NCI-H460 (cell line): ENCODE measurements at regions not wholly inside any gene's neighbourhood (a gene's known extent, or its start where the extent isn't known, plus 50 kb on each side); places are given as distances from the start of the nearest gene placed in this dataset.
"Not testable (repeated sequence)": the region's sequence is repeated elsewhere in the genome, so short reads cannot be mapped to it uniquely, and the experiment has no call there.

Experiments used
- DNase-seq: peaks from one replicate; pipeline ENCODE4 v3.0.0-alpha.2; 2016; ENCODE audit warnings: low read depth; ENCODE audit errors: extremely low read depth

DNA sequence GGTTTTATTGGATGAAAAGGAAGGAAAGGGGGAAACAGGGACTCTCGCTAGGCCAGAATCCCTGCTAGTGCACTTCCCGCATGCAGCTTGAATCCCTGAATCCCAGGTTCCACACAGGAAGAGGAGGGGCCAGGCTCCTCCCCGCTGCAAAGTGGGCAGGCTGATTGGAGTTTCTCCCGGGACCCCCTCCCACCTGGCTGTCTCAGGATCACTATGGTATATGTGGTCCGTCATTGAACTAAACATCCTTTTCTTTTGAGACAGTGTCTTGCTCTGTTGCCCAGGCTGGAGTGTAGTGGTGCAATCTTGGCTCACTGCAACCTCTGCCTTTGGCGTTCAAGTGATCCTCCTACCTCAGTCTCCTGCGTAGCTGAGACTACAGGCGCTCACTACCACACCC is 70.7 kb downstream of the FAM50B start:
- no peak for DNase-seq

DNA sequence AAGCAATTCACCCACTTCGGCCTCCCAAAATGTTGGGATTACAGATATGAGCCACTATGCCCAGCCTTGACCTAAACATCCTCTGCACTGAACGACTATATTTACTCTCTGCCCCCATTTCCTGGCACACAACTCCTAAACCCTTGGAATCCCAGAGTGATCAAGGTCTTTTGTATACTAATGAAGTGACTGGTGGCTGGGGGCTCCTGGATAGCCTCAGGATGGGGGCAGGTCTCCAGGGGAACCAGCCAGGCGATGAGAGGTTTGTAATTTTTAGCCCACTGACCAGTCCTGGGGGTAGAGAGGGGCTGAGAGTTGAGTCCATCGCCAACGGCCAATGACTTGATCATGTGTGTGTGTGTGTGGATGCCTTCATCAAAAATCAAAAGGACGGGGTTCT is 71.1 kb downstream of the FAM50B start:
- no peak for DNase-seq

DNA sequence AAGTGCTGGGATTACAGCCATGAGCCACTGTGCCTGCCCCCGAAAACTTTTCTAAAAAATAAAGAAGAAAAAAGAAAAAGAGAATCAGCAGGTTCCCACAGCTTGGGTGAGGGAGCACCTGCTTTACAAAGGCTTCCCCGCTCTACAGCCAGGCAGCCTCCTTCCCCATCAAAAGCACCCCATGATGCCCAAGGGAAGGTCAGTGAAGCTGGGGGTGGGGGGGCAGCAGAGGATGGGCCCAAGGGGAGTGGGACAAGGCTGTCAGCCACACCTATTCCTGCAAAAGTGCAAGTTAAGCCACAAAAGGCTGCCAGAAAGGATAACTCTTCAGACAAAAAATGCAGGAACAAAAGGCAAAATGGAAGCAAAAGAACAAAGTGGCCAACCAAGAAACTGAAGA is 72.5 kb downstream of the FAM50B start:
- DNase-seq, result no peak

DNA sequence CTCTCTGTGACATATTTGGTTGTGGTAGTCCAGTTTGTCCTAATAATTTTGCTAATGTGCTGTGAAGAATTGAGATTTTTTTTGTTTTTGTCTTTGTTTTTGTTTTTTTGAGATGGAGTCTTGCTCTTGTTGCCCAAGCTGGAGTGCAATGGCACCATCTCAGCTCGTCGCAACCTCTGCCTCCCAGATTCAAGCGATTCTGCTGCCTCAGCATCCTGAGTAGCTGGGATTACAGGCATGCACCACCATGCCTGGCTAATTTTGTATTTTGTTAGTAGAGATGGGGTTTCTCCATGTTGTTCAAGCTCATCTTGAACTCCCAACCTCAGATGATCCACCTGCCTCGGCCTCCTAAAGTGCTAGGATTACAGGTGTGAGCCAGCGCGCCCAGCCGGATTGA is 73.4 kb downstream of the FAM50B start:
- DNase-seq, result not testable (repeated sequence)

DNA sequence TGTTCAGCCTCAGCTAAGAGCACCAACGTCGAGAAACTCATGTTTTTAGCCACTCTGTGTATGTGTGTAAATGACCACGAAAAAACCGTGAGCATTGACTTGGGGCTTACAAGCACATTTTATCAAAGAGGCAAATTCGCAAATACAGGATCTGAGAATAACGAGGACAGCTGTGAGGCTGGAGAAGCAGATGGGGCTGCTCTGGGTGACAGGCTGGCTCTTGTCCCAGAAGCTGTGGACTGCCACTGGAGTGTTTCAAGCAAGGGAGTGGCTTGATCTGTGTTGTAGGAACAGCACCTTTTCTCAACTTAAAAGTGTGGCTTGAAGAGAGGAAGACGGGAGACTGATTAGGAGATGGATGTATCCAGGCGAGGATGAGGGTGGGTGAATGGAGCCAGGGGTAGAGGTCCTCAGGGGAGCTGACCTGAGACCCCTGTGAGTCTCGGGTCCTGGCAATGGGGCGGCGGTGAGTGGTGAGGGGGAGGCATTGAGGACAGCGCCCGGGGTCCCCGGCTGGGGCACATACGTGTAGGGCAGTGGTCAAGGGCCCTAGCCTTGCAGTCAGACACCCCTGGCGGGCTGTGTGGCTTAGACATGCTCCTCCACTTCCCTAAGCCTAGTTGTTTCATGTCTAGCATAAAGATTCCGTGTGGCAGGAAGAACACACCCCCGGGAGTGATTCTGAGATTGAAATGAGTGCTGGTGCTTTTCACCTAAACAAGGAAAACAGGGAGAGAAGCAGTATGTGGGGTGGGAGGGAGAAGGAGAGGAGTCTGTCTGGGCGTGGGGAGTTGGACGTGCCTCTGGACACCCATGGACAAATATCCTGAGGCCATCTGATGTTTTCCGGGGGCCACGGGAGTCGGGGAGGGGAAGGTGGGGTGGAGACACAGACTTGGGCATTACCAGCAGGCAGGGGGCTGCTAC is 76.3 kb downstream of the FAM50B start:
- DNase-seq, result not testable (repeated sequence)

DNA sequence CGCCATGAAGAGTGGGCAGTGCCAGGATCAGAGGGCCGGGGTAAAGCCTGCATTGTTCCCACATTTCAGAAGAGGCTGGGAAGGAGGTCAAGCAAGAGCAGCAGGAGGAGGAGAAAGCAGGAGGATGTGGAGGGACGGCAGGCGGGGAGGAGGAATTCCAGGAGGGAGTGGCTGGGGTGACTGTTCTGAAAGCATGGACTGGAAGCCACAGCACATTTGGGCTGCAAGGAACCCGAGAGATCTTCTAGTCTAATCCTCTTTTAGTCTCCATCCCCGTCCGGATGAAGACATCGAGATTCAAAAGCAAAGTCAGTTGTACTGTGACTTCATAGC is 76.9 kb downstream of the FAM50B start:
- no peak for DNase-seq

DNA sequence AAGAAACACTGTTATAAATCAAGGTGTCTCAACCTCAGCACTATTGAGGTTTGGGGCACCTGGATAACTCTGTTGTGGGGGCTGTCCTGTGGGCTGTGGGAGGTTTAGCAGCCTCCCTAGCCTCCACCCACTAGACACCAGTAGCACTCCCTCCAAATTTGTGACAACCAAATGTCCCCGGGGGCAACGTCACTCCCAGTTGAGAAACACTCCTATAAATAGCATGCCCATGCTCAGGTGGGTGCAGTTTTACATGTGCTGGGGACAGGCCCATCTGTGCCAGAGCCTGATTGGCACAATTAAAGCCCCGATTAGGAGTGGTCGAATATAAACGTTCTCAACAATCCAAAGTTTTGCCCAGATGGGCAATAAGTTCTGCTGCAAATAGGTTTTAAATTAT is 78.9 kb downstream of the FAM50B start:
- DNase-seq, result no peak

DNA sequence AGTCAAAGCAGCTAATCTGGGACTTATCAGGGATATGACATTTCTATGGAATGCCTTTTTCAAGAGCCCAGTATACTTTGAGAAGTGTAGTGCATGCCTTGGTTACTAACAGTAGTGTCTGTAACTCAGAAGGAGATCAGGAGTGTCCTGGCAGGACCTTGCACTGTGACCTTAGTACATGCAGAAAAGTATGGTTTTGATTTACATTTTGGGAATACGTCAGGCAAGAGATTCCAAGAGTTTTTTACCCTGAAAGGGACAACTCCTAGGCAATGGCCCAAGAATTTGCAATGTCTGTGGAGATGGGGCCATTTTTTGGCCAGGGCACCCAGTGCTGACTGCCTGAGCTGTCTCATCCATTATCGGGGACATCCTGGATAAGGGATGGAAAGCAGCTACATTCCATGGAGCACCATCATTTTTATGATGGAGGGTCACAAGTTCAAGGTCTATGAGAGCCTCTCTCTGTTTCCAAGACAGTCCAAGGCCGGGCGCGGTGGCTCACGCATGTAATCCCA is 80.2 kb downstream of the FAM50B start:
- no peak for DNase-seq

DNA sequence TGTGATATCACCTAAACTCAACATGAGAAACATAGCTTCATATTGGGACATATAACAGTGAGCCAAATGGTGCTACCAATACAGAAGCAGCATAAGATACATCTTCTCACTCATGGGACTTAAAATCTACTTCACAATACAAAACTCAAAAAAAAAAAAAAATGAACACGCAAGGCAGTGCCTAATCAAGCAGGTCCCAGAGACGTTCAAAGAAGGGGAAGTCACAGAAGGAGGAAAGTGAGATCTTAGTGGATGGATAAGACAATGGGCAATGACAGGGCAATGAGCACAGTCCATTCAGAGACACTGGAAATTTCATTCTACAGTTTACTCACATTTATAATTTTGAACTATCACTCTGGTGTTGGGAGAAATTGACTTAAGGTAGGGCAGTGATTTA is 88.3 kb downstream of the FAM50B start:
- DNase-seq, result no peak

DNA sequence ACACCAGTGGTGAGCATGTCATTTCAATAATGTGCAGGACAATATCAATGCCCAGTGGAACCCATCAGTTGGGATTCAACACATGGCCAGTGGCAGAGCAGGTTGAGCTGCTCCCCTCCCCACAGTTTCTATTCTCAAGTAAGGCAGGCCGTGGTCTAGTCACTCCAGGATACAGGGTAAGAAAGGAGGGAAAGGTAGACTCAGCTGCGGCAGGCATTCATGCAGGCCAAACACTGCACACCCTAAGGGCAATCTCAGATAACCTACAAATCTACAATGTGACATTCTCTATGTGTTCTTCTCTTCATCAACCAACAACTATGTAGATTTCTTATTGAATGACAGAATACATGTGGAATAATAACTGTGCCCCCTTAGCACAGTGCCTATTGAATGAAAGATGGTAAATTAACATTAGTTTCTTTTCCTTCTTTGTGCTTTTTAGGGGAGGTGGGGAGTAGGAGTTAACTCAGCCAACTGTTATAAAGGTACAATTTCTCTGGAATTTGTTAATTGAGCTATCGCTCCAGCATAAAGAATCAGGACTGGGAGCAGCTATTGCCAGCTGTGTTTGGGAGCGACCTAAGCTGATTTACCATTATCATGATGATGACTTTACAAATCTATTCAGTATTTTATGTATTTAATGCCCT is 89.7 kb downstream of the FAM50B start:
- DNase-seq, result no peak

DNA sequence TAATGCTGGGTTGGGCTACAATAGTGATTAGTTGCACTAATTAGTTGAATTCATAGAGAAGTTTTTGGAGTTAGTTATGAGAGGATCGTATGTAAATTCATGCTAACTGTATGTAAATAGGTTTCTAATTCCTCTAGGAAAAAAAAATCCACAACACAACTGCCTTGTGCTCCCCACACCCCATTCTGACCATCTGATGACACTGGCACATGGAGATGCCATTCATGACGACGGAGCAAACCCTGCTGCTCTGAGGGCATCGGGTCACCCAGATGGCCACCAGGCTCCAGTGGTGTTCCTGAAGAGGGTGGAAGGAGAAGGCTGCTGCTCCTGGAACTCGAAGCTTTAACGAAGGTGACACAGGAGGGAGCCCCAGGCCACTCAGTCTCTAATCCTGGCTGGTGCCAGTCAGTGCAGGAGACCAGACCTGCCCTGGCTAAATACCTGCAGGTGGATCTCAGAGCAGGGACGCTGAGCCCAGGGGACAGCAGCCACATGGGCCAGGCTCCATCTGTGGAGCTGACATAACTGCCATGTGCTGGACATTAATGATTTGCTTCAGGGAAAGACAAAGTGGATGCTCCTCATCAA is 90.3 kb downstream of the FAM50B start:
- DNase-seq, result no peak

DNA sequence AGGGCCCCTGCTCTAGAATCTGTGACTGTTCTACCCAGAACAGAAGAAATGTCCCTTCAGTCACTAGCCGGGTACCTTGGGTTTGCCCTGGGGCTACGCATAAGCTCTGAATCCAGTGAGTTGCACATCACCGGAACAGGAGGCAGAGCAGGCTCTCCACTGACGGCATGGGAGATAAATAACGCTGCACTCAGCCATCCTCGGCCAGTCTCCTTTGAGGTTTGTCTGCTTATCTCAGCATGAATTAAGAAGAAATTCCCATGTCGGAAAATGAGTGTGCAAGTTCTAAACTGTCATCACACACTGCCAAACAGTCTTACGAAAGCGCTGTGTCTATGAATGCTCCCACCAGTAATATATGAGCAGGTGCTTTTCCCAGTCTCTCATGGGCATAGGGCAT is 90.8 kb downstream of the FAM50B start:
- DNase-seq, result no peak

DNA sequence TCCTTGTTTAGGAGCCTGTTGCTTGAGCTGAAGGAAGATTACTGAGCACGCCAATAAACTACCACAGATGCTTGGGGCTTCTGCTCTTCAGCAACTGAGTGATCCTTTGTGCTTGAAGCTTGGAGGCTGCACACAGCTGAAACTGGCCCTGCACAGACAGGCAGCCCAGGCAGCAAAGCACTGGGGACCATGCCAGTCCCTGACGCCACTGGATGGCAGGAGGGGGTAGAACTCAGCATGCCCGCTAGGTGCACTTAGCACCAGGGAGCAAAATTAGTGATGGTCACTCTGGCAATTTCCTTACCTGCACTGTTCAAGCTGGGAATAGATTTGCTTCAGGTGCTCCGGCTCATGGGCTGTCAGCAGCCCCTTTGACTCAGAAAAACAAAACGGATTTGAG is 91.5 kb downstream of the FAM50B start:
- DNase-seq, result no peak

DNA sequence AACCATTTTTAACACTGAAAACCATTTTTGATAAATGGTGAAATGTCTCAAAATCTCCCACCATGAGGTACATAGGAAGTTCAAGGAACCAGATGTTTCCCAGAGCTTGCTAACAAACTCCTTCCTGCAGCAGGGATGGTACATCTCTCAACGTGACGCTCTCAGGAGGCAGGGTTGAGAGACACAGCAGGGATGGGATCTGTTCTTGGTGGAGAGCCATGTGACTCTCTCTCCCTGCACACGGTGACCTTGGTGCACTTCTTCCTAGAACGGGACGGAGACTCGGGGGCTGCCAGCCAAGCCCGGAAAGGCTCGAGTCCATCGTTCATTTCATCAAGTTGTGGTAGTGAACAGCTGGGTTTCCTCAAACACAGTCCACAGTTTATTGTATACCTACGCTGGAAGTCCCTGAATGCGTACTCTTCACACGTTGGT is 94.2 kb downstream of the FAM50B start:
- DNase-seq, result no peak

DNA sequence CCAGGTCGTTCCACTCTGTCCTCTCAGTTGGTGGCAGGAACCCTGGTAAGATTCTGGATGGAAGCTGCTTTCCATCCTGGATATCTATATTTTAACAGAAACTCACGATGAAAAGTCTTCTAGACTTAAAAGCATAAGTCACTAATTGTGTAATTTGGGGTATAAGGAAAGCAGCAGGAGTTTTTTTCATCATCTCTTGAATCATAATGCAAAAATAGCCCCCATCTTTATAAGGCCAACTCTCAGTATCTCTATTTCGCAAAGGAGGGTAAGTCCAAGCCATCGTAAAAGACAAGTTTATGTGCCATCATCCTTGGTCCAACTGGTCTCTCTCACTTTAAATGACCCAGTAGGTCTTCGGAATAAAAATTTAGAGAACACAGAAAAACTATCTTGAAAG is 95.1 kb downstream of the FAM50B start:
- DNase-seq, result no peak

DNA sequence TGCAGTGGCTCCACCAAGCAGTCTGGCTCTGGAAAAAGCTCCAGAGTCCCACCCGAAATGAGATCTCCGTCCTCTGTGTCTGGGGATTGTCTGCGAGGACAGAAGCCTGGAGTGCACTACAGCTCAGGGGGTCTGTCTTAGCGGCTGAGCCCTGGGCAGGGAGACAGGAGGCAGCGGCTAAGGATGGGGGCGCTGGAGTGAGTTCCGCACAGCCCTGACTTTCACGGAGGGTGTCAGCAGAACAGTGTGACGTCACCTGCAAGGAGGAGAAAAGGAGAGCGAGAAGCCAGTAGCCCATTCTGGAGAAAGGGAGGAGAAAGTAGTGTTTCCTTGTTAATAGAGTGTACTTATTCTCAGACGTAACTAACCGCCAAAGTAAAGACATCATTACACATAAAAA is 97.6 kb downstream of the FAM50B start:
- no peak for DNase-seq

DNA sequence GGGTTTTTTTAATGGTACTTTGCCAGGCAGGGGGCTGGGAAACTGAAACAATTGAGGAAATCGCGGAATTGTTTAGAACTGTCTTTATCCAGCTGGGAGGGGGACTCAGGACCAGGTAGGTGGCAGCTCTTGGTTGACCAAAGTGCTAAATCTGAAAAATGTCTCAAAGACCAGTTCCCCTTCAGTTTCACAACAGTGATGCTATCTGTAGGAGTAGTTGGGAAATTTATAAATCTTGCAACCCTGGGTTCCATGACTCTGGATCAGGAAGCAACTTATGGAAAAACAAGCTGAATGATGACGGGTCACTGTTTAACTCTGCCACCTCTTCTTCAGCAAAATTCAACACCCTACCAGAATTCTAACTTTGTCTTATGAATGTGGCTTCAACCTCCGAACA is 99.7 kb downstream of the FAM50B start:
- DNase-seq, result no peak

DNA sequence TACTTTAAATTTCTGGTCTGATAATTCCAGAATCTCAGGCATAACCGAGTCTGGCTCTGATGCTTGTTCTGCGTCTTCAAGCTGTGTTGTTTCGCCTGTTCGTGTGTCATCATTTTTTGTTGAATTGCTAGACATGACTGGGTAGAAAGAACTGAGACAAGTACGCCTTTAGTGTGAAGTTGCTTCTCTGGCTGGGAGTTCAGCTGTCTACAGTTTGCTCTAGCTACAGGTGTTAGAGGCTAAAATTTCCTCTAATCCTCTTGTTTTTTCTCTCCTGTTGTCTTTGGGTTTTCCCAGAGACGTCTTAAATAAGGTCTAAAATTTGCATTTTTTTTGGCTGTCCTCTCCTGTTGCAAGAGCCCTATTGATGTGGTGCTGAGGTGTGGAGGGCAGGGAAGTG is 100.3 kb downstream of the FAM50B start:
- no peak for DNase-seq

DNA sequence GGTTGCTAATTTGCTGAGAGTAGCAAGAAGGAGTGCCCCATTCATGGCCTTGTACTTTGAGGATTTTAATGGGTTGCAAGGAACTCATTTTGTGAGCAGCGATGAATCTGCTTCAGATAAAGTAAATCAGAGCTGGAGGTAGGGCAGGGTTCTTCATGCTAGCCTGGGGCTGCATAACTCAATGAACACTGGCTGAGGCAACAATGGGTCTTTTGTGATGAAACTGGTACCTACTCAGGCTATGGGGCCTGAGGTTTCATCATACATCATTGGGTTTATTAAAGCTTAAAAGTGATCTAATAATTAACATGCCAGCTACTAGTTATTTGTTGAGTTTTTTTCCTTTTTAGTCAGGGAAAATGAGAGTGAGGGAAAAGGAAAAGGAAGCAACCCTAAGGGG is 106.9 kb downstream of the FAM50B start:
- DNase-seq, result no peak

DNA sequence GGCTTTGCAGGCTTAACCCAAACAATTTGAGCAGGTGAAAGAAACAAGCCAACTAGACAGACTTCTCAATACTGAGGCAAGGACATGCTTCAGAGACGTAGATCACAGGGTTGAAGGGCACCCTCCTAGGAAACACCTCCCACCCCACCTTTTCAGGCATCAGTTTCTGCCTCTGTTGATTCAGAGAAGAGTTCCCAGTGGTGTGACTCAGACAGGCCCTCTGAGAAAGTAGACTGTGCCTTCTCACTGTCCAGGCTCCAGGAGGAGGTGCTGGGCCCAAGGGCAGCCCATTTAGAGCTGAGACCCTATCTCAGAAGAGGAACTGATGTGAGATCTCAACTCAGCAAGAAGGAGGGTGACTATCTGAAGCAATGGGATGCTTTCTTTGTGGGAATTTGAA is 108.1 kb downstream of the FAM50B start:
- DNase-seq, result no peak

DNA sequence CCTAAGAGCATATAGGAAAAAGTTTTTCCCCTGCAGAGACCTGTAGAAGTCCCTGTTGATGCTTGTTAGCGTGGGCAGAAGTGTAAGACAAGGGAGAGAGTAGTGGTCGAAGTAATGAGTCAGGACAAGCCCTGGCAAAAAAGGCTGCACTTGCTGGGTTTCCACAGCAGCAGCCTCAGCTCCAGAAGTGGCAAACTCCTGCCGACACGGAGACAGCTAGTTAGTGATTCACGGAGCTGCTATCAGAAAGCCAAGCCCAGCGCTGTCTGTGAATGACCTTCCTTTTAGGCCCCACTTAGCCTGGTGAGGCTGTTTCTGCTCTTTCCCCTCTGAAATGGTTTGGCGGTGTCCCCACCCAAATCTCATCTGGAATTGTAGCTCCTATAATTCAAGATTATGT is 109.1 kb downstream of the FAM50B start:
- no peak for DNase-seq

DNA sequence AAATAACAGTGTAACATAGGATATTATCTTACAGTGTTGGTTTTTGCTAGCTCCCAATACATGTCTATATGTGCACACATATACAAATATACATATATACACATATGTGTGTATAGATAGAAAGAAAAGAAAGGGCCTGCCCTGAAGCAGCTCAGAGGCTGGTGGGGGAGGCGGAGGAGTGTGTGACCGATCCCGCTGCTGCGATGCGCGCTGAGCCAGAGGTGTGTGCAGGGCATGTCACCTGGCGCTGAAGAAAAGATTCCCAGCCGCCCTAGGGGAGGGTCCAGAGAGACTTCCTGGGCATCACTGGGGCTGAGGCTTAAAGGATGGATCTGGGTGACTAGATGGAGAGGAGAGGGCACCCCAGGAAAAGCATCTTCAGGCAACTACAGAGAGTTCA is 110.2 kb downstream of the FAM50B start:
- DNase-seq, result no peak
